PFSK-1 (cell line): ENCODE measurements at regions not wholly inside any gene's neighbourhood (a gene's known extent, or its start where the extent isn't known, plus 50 kb on each side); places are given as distances from the start of the nearest gene placed in this dataset.

Source experiments
- POLR2AphosphoS5 ChIP-seq: IDR thresholded peaks from 2 replicates; pipeline ENCODE4 v1.6.1; 2012; ENCODE audit warnings: low read depth, mild to moderate bottlenecking, control low read depth, low read length, moderate library complexity
- SIN3A ChIP-seq: IDR thresholded peaks from 2 replicates; pipeline ENCODE4 v1.6.1; 2012; ENCODE audit warnings: mild to moderate bottlenecking, low read length, moderate library complexity, borderline replicate concordance; ENCODE audit not compliant: insufficient read depth

GRCh38 chr10:30751678-30752331 lies 122.3 kb upstream of the LYZL2 start:
- no peak for TF ChIP-seq SIN3A
- TF ChIP-seq POLR2AphosphoS5 = no peak
